Cardiac muscle cell (in vitro differentiated cells and primary cell): ENCODE measurements at regions not wholly inside any gene's neighbourhood (a gene's known extent, or its start where the extent isn't known, plus 50 kb on each side); places are given as distances from the start of the nearest gene placed in this dataset.

ENCODE experiments used
- DNase-seq, 2 donors: peaks; one replicate each; pipeline versions ENCODE4 v3.0.0 to v3.0.0-alpha.2; 2010 to 2017; ENCODE audit warnings: low read depth in 1 of 2, low spot score in 1 of 2
- H3K27ac ChIP-seq: fragments of 200-600 bp; sonication (generic); 2 replicates; pipeline ENCODE4 v1.5.1; 2016
- H3K27me3 ChIP-seq: fragments of 200-600 bp; sonication (generic); 2 replicates; pipeline ENCODE4 v1.6.0; 2016; ENCODE audit warnings: control low read depth
- H3K36me3 ChIP-seq: fragments of 200-600 bp; sonication (generic); 2 replicates; pipeline ENCODE4 v1.5.1; 2016; ENCODE audit warnings: control low read depth
- H3K4me1 ChIP-seq: fragments of 200-600 bp; sonication (generic); 2 replicates; pipeline ENCODE4 v1.8.1; 2017; ENCODE audit warnings: low read depth, mild to moderate bottlenecking, mixed run types
- H3K4me3 ChIP-seq: fragments of 200-600 bp; sonication (generic); 2 replicates; pipeline ENCODE4 v1.5.1; 2016; ENCODE audit warnings: mild to moderate bottlenecking
- H3K9me3 ChIP-seq: fragments of 200-600 bp; sonication (generic); 2 replicates; pipeline ENCODE4 v1.5.1; 2017; ENCODE audit warnings: low read depth, mild to moderate bottlenecking, control low read depth
- CTCF ChIP-seq: IDR thresholded peaks from 2 replicates; pipeline ENCODE4 v1.5.1; 2012; ENCODE audit warnings: low read depth, mild to moderate bottlenecking, low read length

GRCh38 chr3:53994986-53995603 is 103.4 kb upstream of the SELENOK start:
- no peaks in the 10 kb centered on the region for H3K27me3 ChIP-seq
- TF ChIP-seq CTCF, result no peak

GRCh38 chr3:53991240-53991639 is 99.6 kb upstream of the SELENOK start:
- DNase-seq, result no peak
- Histone ChIP-seq H3K27ac (no peak overlapping the region), H3K4me1 (no peaks in the 10 kb centered on the region), H3K4me3 (no peak overlapping the region), H3K9me3 (no peaks in the 10 kb centered on the region), H3K36me3 (no peaks in the 10 kb centered on the region), H3K27me3 (no peaks in the 10 kb centered on the region)
- no peak for TF ChIP-seq CTCF

More at GRCh38 chr3:53994986-53995603, 103.4 kb upstream of the SELENOK start:
- Histone ChIP-seq H3K36me3 (no peaks in the 10 kb centered on the region), H3K27ac (no peak overlapping the region), H3K4me1 (no peaks in the 10 kb centered on the region), H3K4me3 (no peak overlapping the region), H3K9me3 (no peaks in the 10 kb centered on the region)
- DNase-seq, result no peak

- H3K27me3 ChIP-seq, result no peaks in the 10 kb centered on the region
- TF ChIP-seq CTCF, result no peak
- no peaks in the 10 kb centered on the region for H3K4me1 ChIP-seq
- H3K9me3 ChIP-seq, result no peaks in the 10 kb centered on the region
- no peak overlapping the region for H3K4me3 ChIP-seq
- no peak overlapping the region for H3K27ac ChIP-seq
- DNase-seq, result no peak
- H3K36me3 ChIP-seq, result no peaks in the 10 kb centered on the region
Measured at GRCh38 chr3:53989946-53990345, 98.3 kb upstream of the SELENOK start.

- H3K27ac ChIP-seq, result no peak overlapping the region
- no peaks in the 10 kb centered on the region for H3K9me3 ChIP-seq
- no peaks in the 10 kb centered on the region for H3K36me3 ChIP-seq
- no peaks in the 10 kb centered on the region for H3K4me1 ChIP-seq
- no peak for TF ChIP-seq CTCF
- H3K4me3 ChIP-seq, result no peak overlapping the region
- H3K27me3 ChIP-seq, result no peaks in the 10 kb centered on the region
- DNase-seq, result no peak
Measured at GRCh38 chr3:53989451-53989850, 97.8 kb upstream of the SELENOK start.

- H3K27me3 ChIP-seq, result no peaks in the 10 kb centered on the region
- no peak for DNase-seq
- no peak overlapping the region for H3K27ac ChIP-seq
- no peaks in the 10 kb centered on the region for H3K36me3 ChIP-seq
- no peaks in the 10 kb centered on the region for H3K9me3 ChIP-seq
- no peaks in the 10 kb centered on the region for H3K4me1 ChIP-seq
- H3K4me3 ChIP-seq, result no peak overlapping the region
- no peak for TF ChIP-seq CTCF
Measured at GRCh38 chr3:53978386-53978785, 86.7 kb upstream of the SELENOK start.
